ENCODE measurements at regions not wholly inside any gene's neighbourhood (a gene's known extent, or its start where the extent isn't known, plus 50 kb on each side); places are given as distances from the start of the nearest gene placed in this dataset.

DNA sequence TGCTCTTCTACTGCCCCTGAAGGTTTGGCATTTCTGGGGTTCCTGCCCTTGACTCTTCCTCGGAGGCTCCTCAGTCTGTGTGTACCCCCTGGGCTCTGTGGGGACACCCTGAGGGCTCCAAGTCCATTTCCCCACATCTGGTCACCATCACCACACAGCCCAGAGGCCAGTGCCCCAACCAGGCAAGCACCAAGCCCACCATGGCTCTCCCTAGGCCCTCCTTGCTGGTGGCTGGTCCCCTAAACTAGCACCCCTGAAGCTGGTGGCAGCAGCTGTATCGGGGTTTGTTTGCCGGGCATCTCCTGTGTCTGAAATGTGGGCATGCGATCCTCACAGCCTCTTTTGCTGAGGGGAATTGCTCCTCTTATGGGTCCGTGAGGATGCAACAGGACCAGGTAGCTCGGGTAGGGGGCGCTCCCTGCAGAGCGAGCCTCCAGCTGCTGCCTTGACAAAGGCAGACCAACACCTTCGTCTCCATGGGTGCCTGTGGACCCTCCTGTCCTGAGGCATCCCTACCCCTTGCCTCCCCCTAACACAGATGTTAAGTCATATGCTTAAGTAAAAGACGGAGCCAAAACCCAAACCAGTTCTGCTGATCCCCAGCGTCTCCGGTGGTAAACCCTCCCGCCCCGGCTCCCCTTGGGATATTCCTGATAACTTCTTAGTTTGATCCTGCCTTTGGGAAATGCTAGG, 138.9 kb upstream of the IRX4 start:
- TF ChIP-seq, protein P1, sequence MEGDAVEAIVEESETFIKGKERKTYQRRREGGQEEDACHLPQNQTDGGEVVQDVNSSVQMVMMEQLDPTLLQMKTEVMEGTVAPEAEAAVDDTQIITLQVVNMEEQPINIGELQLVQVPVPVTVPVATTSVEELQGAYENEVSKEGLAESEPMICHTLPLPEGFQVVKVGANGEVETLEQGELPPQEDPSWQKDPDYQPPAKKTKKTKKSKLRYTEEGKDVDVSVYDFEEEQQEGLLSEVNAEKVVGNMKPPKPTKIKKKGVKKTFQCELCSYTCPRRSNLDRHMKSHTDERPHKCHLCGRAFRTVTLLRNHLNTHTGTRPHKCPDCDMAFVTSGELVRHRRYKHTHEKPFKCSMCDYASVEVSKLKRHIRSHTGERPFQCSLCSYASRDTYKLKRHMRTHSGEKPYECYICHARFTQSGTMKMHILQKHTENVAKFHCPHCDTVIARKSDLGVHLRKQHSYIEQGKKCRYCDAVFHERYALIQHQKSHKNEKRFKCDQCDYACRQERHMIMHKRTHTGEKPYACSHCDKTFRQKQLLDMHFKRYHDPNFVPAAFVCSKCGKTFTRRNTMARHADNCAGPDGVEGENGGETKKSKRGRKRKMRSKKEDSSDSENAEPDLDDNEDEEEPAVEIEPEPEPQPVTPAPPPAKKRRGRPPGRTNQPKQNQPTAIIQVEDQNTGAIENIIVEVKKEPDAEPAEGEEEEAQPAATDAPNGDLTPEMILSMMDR (IDR thresholded peaks at IDR 0.05; ENCODE audit: low read depth, low read length): no peak
- TF ChIP-seq EZH2phosphoT487 (IDR thresholded peaks at IDR 0.05; ENCODE audit: low read depth): no peak

All from OCI-LY3 (cell line).